T-cell (primary cell): ENCODE measurements at regions not wholly inside any gene's neighbourhood (a gene's known extent, or its start where the extent isn't known, plus 50 kb on each side); places are given as distances from the start of the nearest gene placed in this dataset.

Source experiments
- ATAC-seq, 4 experiments: fragments of 200-7000 bp in 3 of 4; fragments of 150-1000 bp in 1 of 4; cut with Tn5 transposase; replicated peaks in 1 of 4; 1 replicate in 3 of 4; 2 replicates in 1 of 4; pipeline ENCODE4 v1.10.0; 2021; ENCODE audit warnings: moderate library complexity in 3 of 4, mild to moderate bottlenecking in 2 of 4, moderate number of reproducible peaks in 1 of 4
- CTCF ChIA-PET, 2 donors: fragments of 300-600 bp; sonication (Branson Sonifier 250); formaldehyde crosslinking; loops; one replicate each; lab custom pipeline; 2022; ENCODE audit warnings: antibody characterized with exemption in 2 of 2; lab: Charles Lee
- POLR2A ChIA-PET, 2 donors: fragments of 300-600 bp; sonication (Branson Sonifier 250); formaldehyde crosslinking; loops; one replicate each; lab custom pipeline; 2022; ENCODE audit warnings: antibody characterized with exemption in 2 of 2; lab: Charles Lee
- DNase-seq, 35 experiments: peaks; one replicate each; pipeline versions ENCODE4 v3.0.0 to v3.0.0-alpha.2; 2013 to 2023
- H3K27ac ChIP-seq: one replicate; pipeline ENCODE4 v1.5.1; 2013; ENCODE audit warnings: low read length
- H3K27me3 ChIP-seq, 2 experiments: replicated peaks in 1 of 2; 1 replicate in 1 of 2; 2 replicates in 1 of 2; pipeline versions ENCODE4 v1.6.1 to v1.7.0; 2013; ENCODE audit warnings: low read length in 1 of 2, mixed read lengths in 1 of 2; ENCODE audit not compliant: control insufficient read depth in 2 of 2, insufficient read depth in 2 of 2; ENCODE audit errors: extremely low read depth in 1 of 2
- H3K36me3 ChIP-seq, 2 donors: 1 replicate in 1 of 2; 2 replicates in 1 of 2; pipeline versions ENCODE4 v1.6.1 to v1.7.0; 2013; ENCODE audit warnings: low read length in 1 of 2; ENCODE audit not compliant: control insufficient read depth in 2 of 2, insufficient read depth in 1 of 2; ENCODE audit errors: extremely low read depth in 1 of 2
- H3K4me1 ChIP-seq, 2 experiments: 1 replicate in 1 of 2; 2 replicates in 1 of 2; pipeline versions ENCODE4 v1.6.1 to v1.7.0; 2013; ENCODE audit warnings: low read length in 2 of 2, mixed read lengths in 1 of 2; ENCODE audit not compliant: insufficient read depth in 2 of 2, control insufficient read depth in 1 of 2; ENCODE audit errors: extremely low read depth in 1 of 2
- H3K4me3 ChIP-seq, 2 donors: 1 replicate in 1 of 2; 2 replicates in 1 of 2; pipeline versions ENCODE4 v1.5.1 to v1.7.0; 2013; ENCODE audit warnings: mild to moderate bottlenecking in 2 of 2, low read length in 1 of 2, moderate library complexity in 1 of 2; ENCODE audit not compliant: control insufficient read depth in 1 of 2; ENCODE audit errors: extremely low read depth in 1 of 2
- H3K9me3 ChIP-seq: 2 replicates; pipeline ENCODE4 v1.7.0; 2013
- H3K27ac Mint-ChIP-seq, 2 donors: one replicate each; pipeline ENCODE4 v1.8.0; 2020 to 2021; ENCODE audit warnings: mild to moderate bottlenecking in 2 of 2, mixed read lengths in 2 of 2
- H3K27me3 Mint-ChIP-seq, 2 donors: one replicate each; pipeline ENCODE4 v1.8.0; 2021 to 2022; ENCODE audit warnings: mixed read lengths in 2 of 2
- H3K36me3 Mint-ChIP-seq: one replicate; pipeline ENCODE4 v1.8.0; 2021; ENCODE audit warnings: mixed read lengths
- H3K4me1 Mint-ChIP-seq, 3 donors: one replicate each; pipeline ENCODE4 v1.8.0; 2020 to 2022; ENCODE audit warnings: mixed read lengths in 3 of 3, mild to moderate bottlenecking in 1 of 3
- H3K4me3 Mint-ChIP-seq, 3 donors: one replicate each; pipeline ENCODE4 v1.8.0; 2020 to 2022; ENCODE audit warnings: mild to moderate bottlenecking in 3 of 3, mixed read lengths in 3 of 3, moderate library complexity in 3 of 3
- H3K9me3 Mint-ChIP-seq, 3 donors: one replicate each; pipeline ENCODE4 v1.8.0; 2020 to 2022; ENCODE audit warnings: mixed read lengths in 3 of 3
- WGBS: methylation state at CpG from one replicate; pipeline ENCODE4 v1.1.5; 2013; ENCODE audit warnings: missing lambda C conversion rate; ENCODE audit not compliant: insufficient coverage; 5-methylcytosine and 5-hydroxymethylcytosine counted together

GRCh38 chr2:121992700-121993099 is 237.2 kb downstream of the TSN start:
- no peaks in the 10 kb centered on the region for H3K9me3 Mint-ChIP-seq

DNA sequence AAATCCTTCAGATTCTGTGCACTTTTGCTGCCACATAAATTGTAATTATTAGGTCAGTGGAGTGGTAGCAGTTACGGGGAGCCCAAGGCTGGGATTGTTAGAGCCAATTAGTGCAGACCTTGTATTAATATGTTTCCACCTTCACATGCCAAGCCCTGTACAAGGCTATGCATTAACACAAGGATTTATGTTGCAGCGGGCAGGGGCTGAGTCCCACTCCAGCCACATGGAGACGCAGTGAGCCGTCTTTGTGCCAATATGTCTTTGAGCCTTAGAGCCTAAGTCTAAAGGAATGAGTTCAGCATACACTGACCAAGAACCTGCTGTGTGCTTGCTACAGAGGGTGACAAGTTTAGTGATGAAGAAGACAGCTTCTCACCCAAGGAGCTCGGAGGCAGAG is 238.2 kb downstream of the TSN start:
- Histone ChIP-seq H3K36me3 (no peaks in the 10 kb centered on the region), H3K27me3 (peaks cover 0 to 8% of the 10 kb centered on the region in 2 experiments), H3K4me1 (no peaks in the 10 kb centered on the region), H3K9me3 (no peaks in the 10 kb centered on the region), H3K27ac (no peak overlapping the region), H3K4me3 (no peak overlapping the region)
- ATAC-seq (no peak), DNase-seq (no peak)
- Mint-ChIP-seq H3K27ac (no peak overlapping the region), H3K4me3 (no peak overlapping the region), H3K27me3 (peaks cover 3 to 5% of the 10 kb centered on the region in 2 donors), H3K9me3 (no peaks in the 10 kb centered on the region), H3K4me1 (no peaks in the 10 kb centered on the region), H3K36me3 (no peaks in the 10 kb centered on the region)
- WGBS = 62% methylated on average over 3 of the region's 5 CpGs
- ChIA-PET POLR2A (no interaction called here), CTCF (no interaction called here)

More at GRCh38 chr2:121992700-121993099, 237.2 kb downstream of the TSN start:
- Mint-ChIP-seq H3K27ac (no peak overlapping the region), H3K4me1 (no peaks in the 10 kb centered on the region), H3K27me3 (peaks cover 3 to 5% of the 10 kb centered on the region in 2 donors), H3K4me3 (no peak overlapping the region), H3K36me3 (no peaks in the 10 kb centered on the region)
- Histone ChIP-seq H3K4me3 (no peak overlapping the region), H3K36me3 (no peaks in the 10 kb centered on the region), H3K4me1 (no peaks in the 10 kb centered on the region), H3K27me3 (peaks cover 0 to 6% of the 10 kb centered on the region in 2 experiments), H3K27ac (no peak overlapping the region), H3K9me3 (no peaks in the 10 kb centered on the region)
- WGBS = 40% methylated on average over 2 of the region's 3 CpGs
- CTCF ChIA-PET = no interaction called here
- DNase-seq (no peak), ATAC-seq (no peak)
- POLR2A ChIA-PET = no interaction called here

GRCh38 chr2:121994238-121995206 is 239.1 kb downstream of the TSN start:
- Histone ChIP-seq H3K4me1 (no peaks in the 10 kb centered on the region), H3K36me3 (no peaks in the 10 kb centered on the region), H3K27ac (no peak overlapping the region), H3K9me3 (no peaks in the 10 kb centered on the region), H3K27me3 (peaks cover 0 to 9% of the 10 kb centered on the region in 2 experiments), H3K4me3 (no peak overlapping the region)
- no peak for DNase-seq
- 50% methylated on average over 1 of the region's 3 CpGs for WGBS
- H3K9me3 Mint-ChIP-seq = no peaks in the 10 kb centered on the region
- ChIA-PET CTCF (no interaction called here), POLR2A (no interaction called here)
- H3K36me3 Mint-ChIP-seq = no peaks in the 10 kb centered on the region
- H3K27me3 Mint-ChIP-seq = peaks cover 3 to 5% of the 10 kb centered on the region in 2 donors
- no peak overlapping the region for H3K4me3 Mint-ChIP-seq
- no peak for ATAC-seq
- no peaks in the 10 kb centered on the region for H3K4me1 Mint-ChIP-seq
- no peak overlapping the region for H3K27ac Mint-ChIP-seq

- no peak overlapping the region for H3K27ac Mint-ChIP-seq
- H3K9me3 ChIP-seq = no peaks in the 10 kb centered on the region
- 72% methylated on average over 3 of the region's 4 CpGs for whole genome bisulfite sequencing
- ChIA-PET CTCF (no interaction called here), POLR2A (no interaction called here)
- no peak for ATAC-seq
- peaks cover 9 to 10% of the 10 kb centered on the region in 2 donors for H3K27me3 Mint-ChIP-seq
- no peaks in the 10 kb centered on the region for H3K36me3 ChIP-seq
- no peak overlapping the region for H3K4me3 ChIP-seq
- DNase-seq = no peak
- no peaks in the 10 kb centered on the region for H3K9me3 Mint-ChIP-seq
- H3K27ac ChIP-seq = no peak overlapping the region
- H3K27me3 ChIP-seq = peaks cover 0 to 15% of the 10 kb centered on the region in 2 experiments
- H3K4me3 Mint-ChIP-seq = no peak overlapping the region
- peaks cover 0 to 4% (median 0%) of the 10 kb centered on the region in 3 donors for H3K4me1 Mint-ChIP-seq
- no peaks in the 10 kb centered on the region for H3K36me3 Mint-ChIP-seq
- H3K4me1 ChIP-seq = no peaks in the 10 kb centered on the region
Measured at GRCh38 chr2:121998751-121999150, 243.3 kb downstream of the TSN start.

- Histone ChIP-seq H3K9me3 (no peaks in the 10 kb centered on the region), H3K4me3 (no peak overlapping the region), H3K4me1 (no peaks in the 10 kb centered on the region), H3K36me3 (no peaks in the 10 kb centered on the region), H3K27me3 (peaks cover 0 to 10% of the 10 kb centered on the region in 2 experiments), H3K27ac (no peak overlapping the region)
- no peak overlapping the region for H3K27ac Mint-ChIP-seq
- ATAC-seq (no peak), DNase-seq (no peak)
- CTCF ChIA-PET = no interaction called here
- peaks cover 9 to 10% of the 10 kb centered on the region in 2 donors for H3K27me3 Mint-ChIP-seq
- H3K9me3 Mint-ChIP-seq = no peaks in the 10 kb centered on the region
- POLR2A ChIA-PET = no interaction called here
- no peaks in the 10 kb centered on the region for H3K36me3 Mint-ChIP-seq
- no peak overlapping the region for H3K4me3 Mint-ChIP-seq
- 19% methylated on average over 4 of the region's 6 CpGs for WGBS
- H3K4me1 Mint-ChIP-seq = peaks cover 0 to 4% (median 0%) of the 10 kb centered on the region in 3 donors
Measured at GRCh38 chr2:121999264-121999663, 243.8 kb downstream of the TSN start.

DNA sequence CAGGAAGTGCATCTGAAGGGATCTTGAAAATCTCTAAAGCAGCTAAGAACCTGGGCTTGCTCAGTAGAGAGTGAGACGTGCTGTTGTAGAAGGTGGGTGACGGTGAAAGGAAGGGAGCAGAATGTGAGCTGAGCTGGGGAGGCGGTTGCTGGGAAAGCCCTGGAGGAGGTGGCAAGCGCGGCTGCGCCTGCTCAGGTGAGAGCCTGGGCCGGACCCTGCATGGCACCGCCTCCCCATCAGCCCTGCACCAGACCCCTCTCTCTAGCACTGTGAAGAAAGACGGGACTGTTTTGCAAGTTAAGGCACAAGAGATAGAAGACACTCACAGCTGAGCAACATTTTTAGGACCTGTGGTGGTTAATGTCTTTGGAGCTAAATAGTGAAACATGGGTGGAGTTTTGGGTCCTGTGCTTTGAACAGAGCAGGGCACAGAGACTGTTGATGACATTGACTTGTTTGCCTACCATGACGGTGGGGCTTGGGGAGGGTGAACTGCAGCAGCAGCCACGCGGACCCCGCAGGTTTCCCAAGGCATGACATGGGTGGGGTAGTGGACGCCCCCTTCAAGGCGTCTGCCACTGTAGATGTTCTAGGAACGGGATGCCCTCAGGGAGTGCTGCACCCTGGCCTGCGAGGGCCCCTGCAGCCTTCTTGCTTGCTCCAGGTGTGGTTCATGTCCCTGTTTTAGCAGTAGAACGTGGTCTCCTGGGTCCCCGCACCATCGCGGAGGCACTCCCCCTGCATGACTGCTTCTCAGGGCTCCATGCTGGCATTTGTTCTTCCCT is 245.3 kb downstream of the TSN start:
- no peak overlapping the region for H3K27ac ChIP-seq
- WGBS = 75% methylated on average over 14 of the region's 21 CpGs
- Mint-ChIP-seq H3K4me3 (no peak overlapping the region), H3K27me3 (peaks cover 9 to 14% of the 10 kb centered on the region in 2 donors), H3K4me1 (peaks cover 0 to 4% (median 0%) of the 10 kb centered on the region in 3 donors), H3K27ac (no peak overlapping the region), H3K9me3 (no peaks in the 10 kb centered on the region), H3K36me3 (no peaks in the 10 kb centered on the region)
- ChIA-PET POLR2A (no interaction called here), CTCF (no interaction called here)
- H3K27me3 ChIP-seq = peaks cover 0 to 10% of the 10 kb centered on the region in 2 experiments
- ATAC-seq (no peak), DNase-seq (no peak)
- no peak overlapping the region for H3K4me3 ChIP-seq
- H3K9me3 ChIP-seq = no peaks in the 10 kb centered on the region
- no peaks in the 10 kb centered on the region for H3K4me1 ChIP-seq
- no peaks in the 10 kb centered on the region for H3K36me3 ChIP-seq
